DOHH2 (cell line): ENCODE measurements at regions not wholly inside any gene's neighbourhood (a gene's known extent, or its start where the extent isn't known, plus 50 kb on each side); places are given as distances from the start of the nearest gene placed in this dataset.

ENCODE experiments used
- H3F3A ChIP-seq: fragments of 200-600 bp; sonication (generic), shearing (Covaris generic); 2 replicates; pipeline ENCODE4 v1.6.0; 2016; ENCODE audit warnings: antibody characterized with exemption, mild to moderate bottlenecking; ENCODE audit not compliant: control insufficient read depth, insufficient read depth
- H3K27ac ChIP-seq: fragments of 200-600 bp; sonication (generic); 2 replicates; pipeline ENCODE4 v1.5.1; 2014; ENCODE audit warnings: low read depth, mild to moderate bottlenecking, low read length, moderate library complexity
- H3K27me3 ChIP-seq: fragments of 200-600 bp; sonication (generic); 2 replicates; pipeline ENCODE4 v1.6.1; 2014; ENCODE audit warnings: mild to moderate bottlenecking, low read length, mixed read lengths; ENCODE audit not compliant: control insufficient read depth
- H3K36me3 ChIP-seq: fragments of 200-600 bp; sonication (generic); 2 replicates; pipeline ENCODE4 v1.6.1; 2014; ENCODE audit warnings: mild to moderate bottlenecking, low read length, moderate library complexity, mixed read lengths; ENCODE audit not compliant: control insufficient read depth
- H3K4me1 ChIP-seq: fragments of 200-600 bp; sonication (generic); 2 replicates; pipeline ENCODE4 v1.6.1; 2014; ENCODE audit warnings: mild to moderate bottlenecking, low read length, mixed read lengths; ENCODE audit not compliant: control insufficient read depth
- H3K4me2 ChIP-seq: fragments of 200-600 bp; sonication (generic); 2 replicates; pipeline ENCODE4 v1.6.0; 2014; ENCODE audit warnings: mild to moderate bottlenecking, low read length, moderate library complexity
- H3K4me3 ChIP-seq: fragments of 200-600 bp; sonication (generic); 2 replicates; pipeline ENCODE4 v1.5.1; 2014; ENCODE audit warnings: mild to moderate bottlenecking, low read length, mixed read lengths
- H3K79me2 ChIP-seq: fragments of 200-600 bp; sonication (generic); 2 replicates; pipeline ENCODE4 v1.6.1; 2014; ENCODE audit warnings: mild to moderate bottlenecking, low read length, mixed read lengths; ENCODE audit not compliant: control insufficient read depth
- H3K9me2 ChIP-seq: fragments of 200-600 bp; sonication (generic); replicated peaks from 2 replicates; pipeline ENCODE4 v1.6.1; 2014; ENCODE audit warnings: mild to moderate bottlenecking, low read length, mixed read lengths; ENCODE audit not compliant: control insufficient read depth
- H3K9me3 ChIP-seq: fragments of 200-600 bp; sonication (generic); 2 replicates; pipeline ENCODE4 v1.6.1; 2014; ENCODE audit warnings: antibody characterized with exemption, low read length, mixed read lengths; ENCODE audit not compliant: control insufficient read depth, insufficient read depth
- H4K20me1 ChIP-seq: fragments of 200-600 bp; sonication (generic); 2 replicates; pipeline ENCODE4 v1.6.0; 2014; ENCODE audit warnings: low read depth, mild to moderate bottlenecking, antibody characterized with exemption, low read length, moderate library complexity; ENCODE audit not compliant: control insufficient read depth, insufficient read depth
- CTCF ChIP-seq: fragments of 200-600 bp; sonication (generic); IDR thresholded peaks from one replicate; pipeline ENCODE4 v1.5.1; 2014; ENCODE audit warnings: antibody characterized with exemption, mild to moderate bottlenecking, low read depth, low read length; ENCODE audit not compliant: poor library complexity, severe bottlenecking
- EZH2phosphoT487 ChIP-seq: fragments of 200-600 bp; sonication (generic); IDR thresholded peaks from 2 replicates; pipeline ENCODE4 v1.6.1; 2017; ENCODE audit warnings: borderline replicate concordance, mild to moderate bottlenecking, antibody characterized with exemption, low read length, moderate library complexity, mixed read lengths

DNA sequence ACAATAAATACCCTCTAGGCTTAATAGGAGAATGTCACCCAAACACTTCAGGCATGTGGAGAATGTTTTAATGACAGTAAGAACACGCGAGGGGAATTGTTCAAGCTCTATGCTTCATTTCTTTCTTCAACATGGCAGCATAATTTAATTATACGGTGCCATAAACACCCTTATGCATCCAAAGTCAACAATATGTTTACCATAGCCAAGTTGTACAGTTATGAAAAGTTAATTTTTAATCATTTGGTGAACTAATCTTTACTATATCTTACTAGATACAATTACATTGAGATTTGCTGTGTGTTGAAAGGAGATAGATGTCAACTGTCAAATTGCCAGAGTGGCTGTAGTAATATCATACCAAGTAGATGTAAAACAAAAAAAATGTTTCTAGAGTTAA, 185.9 kb upstream of the NBEA start:
- no peaks in the 10 kb centered on the region for H4K20me1 ChIP-seq
- H3K4me1 ChIP-seq, result no peaks in the 10 kb centered on the region
- TF ChIP-seq EZH2phosphoT487, result no peak
- H3K4me3 ChIP-seq, result no peak overlapping the region
- H3K36me3 ChIP-seq, result no peaks in the 10 kb centered on the region
- H3K27me3 ChIP-seq, result no peaks in the 10 kb centered on the region
- H3K79me2 ChIP-seq, result no peaks in the 10 kb centered on the region
- no peaks in the 10 kb centered on the region for H3F3A ChIP-seq
- H3K9me2 ChIP-seq, result no peaks in the 10 kb centered on the region
- no peaks in the 10 kb centered on the region for H3K9me3 ChIP-seq
- no peak overlapping the region for H3K27ac ChIP-seq
- no peak overlapping the region for H3K4me2 ChIP-seq

DNA sequence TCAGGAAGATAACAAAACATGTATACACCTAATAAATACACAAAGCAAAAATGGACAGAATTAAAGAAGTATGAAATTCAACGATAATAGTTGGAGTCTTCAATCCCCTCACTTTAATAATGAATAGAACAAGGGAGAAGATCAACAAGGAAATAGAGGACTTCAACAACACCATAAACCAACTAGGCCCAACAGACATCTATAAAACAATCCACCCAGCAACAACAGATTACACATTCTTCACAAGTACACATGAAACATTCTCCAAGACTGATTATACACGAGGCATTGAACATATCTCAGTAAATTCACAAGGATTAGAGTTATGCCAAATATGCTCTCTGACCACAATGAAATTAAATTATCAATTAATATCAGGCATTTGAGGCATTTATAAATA, 185.5 kb upstream of the NBEA start:
- Histone ChIP-seq H3K27me3 (no peaks in the 10 kb centered on the region), H3F3A (no peaks in the 10 kb centered on the region)
- TF ChIP-seq CTCF, result no peak

DNA sequence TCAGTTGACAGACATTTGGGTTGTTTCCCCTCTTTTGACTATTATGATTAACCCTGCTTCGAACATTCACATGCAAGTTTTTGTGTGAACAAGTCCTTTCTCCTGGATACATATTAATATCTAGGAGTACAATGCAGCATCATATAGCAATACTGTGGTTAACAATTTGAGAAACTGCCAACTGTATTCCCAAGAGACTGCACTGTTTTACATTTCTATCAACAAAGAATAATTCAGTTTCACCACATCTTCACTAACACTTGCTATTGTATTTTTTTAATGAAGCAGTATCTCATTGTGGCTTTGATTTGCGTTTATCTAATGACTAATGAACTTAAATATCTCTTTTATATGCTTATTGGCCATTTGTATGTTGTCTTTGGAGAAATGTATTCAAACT, 184.6 kb upstream of the NBEA start:
- Histone ChIP-seq H3K36me3 (no peaks in the 10 kb centered on the region), H4K20me1 (no peaks in the 10 kb centered on the region), H3K4me1 (no peaks in the 10 kb centered on the region), H3K27me3 (no peaks in the 10 kb centered on the region), H3K9me3 (no peaks in the 10 kb centered on the region), H3F3A (no peaks in the 10 kb centered on the region), H3K4me3 (no peak overlapping the region), H3K9me2 (no peaks in the 10 kb centered on the region), H3K4me2 (no peak overlapping the region), H3K27ac (no peak overlapping the region), H3K79me2 (no peaks in the 10 kb centered on the region)
- no peak for TF ChIP-seq CTCF
- no peak for TF ChIP-seq EZH2phosphoT487

More for the DNA sequence above, 185.5 kb upstream of the NBEA start:
- H3K79me2 ChIP-seq, result no peaks in the 10 kb centered on the region
- H3K9me2 ChIP-seq, result no peaks in the 10 kb centered on the region
- no peak overlapping the region for H3K4me2 ChIP-seq
- H4K20me1 ChIP-seq, result no peaks in the 10 kb centered on the region
- H3K36me3 ChIP-seq, result no peaks in the 10 kb centered on the region
- no peaks in the 10 kb centered on the region for H3K9me3 ChIP-seq
- H3K4me3 ChIP-seq, result no peak overlapping the region
- no peak overlapping the region for H3K27ac ChIP-seq
- H3K4me1 ChIP-seq, result no peaks in the 10 kb centered on the region

DNA sequence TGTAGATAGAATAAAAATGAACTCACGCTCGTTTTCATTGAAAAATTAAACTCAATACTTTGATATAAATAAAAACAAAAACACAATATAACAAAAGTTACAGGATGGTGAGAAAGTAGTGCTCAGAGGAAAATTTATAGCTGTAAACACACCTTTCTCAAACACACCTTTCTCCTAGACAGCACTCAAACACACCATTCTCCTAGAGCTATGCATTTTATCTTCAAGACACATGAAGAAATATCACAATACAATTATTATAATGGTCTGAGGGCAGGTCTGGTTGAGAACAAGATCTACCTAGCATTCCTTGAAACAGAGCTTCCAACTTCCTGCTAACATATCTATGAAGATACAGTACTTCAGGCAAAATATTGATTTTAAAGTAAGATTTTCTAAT, 183.4 kb upstream of the NBEA start:
- no peaks in the 10 kb centered on the region for H3K79me2 ChIP-seq
- H3K27ac ChIP-seq, result no peak overlapping the region
- no peaks in the 10 kb centered on the region for H3F3A ChIP-seq
- TF ChIP-seq EZH2phosphoT487 (no peak), CTCF (no peak)
- no peaks in the 10 kb centered on the region for H4K20me1 ChIP-seq
- no peaks in the 10 kb centered on the region for H3K9me3 ChIP-seq
- no peak overlapping the region for H3K4me3 ChIP-seq
- no peaks in the 10 kb centered on the region for H3K4me1 ChIP-seq
- H3K9me2 ChIP-seq, result no peaks in the 10 kb centered on the region
- H3K4me2 ChIP-seq, result no peak overlapping the region
- no peaks in the 10 kb centered on the region for H3K27me3 ChIP-seq
- H3K36me3 ChIP-seq, result no peaks in the 10 kb centered on the region
